ENCODE measurements at regions not wholly inside any gene's neighbourhood (a gene's known extent, or its start where the extent isn't known, plus 50 kb on each side); places are given as distances from the start of the nearest gene placed in this dataset.

DNA sequence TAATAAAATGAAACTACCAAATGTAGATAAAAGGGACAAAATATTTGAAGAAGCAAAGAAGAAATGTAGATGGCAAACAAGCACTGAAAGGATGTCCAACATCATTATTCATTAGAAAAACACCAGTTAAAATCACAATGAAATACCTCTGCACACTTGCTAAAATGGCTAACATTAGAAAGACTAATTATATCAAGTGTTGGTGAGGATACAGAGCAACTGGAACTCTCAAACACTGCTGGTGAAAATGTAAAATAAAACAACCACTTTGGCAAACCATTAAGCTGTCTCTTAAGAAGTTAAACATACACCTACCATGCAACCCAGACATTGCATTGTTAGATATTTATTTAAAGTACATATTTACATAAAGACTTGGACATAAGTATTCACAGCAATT, 138.6 kb upstream of the FGGY start:
- no peak for DNase-seq

- no peak for DNase-seq
Measured at GRCh38 chr1:59159557-59160203, 137.2 kb upstream of the FGGY start.

DNA sequence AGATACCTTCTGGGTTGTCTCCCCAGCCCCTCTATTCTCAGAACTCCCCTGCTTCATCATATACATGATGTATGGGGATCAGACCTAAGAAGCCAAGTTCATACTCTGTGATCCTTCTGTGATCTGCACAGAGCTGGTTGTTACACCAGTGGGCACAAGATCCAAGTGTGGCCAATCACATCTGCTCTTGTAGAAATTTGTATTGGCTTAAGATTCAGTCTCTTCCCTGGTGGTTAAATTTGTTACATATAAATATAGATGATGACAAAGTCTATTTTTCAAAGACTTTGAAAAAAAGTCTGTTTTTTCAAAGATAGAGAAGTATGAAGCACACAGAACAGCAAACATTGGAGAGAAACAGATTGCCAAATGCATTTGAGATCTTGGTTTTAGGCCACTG, 135.8 kb upstream of the FGGY start:
- no peak for DNase-seq

GRCh38 chr1:59162665-59163064, 134.2 kb upstream of the FGGY start:
- DNase-seq: no peak

GRCh38 chr1:59163268-59164092, 133.4 kb upstream of the FGGY start:
- no peak for DNase-seq

DNA sequence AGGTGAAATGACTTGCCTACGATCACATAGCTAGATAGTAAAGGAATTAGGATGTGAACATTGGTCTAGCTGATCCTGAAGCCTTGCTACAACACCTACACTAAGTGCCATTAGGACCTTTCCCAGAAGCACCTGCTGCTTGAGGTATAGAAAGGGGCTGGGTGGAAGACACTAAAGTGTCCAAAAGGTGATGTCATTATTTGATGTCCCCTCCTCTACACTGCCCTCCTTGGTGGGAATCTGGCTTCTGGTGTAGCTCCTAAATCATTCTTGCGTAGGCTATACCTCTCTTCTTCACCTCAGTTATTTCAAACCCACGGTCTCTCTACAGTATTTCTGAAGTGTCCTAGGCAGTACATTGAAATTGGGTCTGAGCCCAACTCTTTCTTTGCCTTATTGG, 132.5 kb upstream of the FGGY start:
- no peak for DNase-seq

DNA sequence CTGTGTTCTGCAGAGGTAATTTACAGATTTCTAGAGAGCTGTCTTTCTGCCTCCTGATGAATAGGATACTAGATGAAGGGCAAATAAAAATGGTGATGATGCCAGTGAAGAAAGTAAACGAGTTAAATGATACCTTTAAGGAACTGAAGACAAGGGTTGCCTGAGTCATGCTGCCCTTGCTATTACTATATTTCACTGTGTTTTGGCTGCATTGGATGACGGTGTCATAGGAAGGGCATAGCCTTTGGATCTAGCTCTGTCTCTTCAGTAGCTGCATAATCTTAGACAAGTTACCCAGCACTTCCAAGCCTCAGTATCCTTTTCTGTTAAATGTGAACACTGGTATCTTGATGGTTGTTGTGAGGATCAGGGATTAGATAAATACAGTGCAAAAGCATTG, 131.5 kb upstream of the FGGY start:
- DNase-seq: no peak

DNA sequence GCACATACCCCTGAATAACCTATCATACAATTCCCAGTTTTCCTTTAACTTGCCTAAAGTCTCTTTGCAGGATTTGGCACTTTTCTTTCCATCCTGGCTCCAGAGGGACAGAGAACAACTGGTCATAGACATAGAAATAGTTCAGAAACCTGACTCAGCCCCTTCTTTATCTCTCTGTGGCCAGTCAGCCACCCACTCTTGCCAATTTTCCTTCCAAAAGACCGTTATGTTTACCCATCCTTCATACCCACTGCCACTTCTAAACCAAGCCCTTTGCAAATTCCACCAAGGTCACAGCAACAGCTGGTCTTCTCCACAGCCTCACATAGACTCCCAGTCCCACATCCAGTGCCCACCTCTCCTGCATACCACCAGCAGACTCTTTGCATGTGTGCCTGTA, 127.2 kb upstream of the FGGY start:
- DNase-seq: no peak

GRCh38 chr1:59170659-59171058, 126.2 kb upstream of the FGGY start:
- DNase-seq: no peak

GRCh38 chr1:59171788-59172187, 125.1 kb upstream of the FGGY start:
- no peak for DNase-seq

DNA sequence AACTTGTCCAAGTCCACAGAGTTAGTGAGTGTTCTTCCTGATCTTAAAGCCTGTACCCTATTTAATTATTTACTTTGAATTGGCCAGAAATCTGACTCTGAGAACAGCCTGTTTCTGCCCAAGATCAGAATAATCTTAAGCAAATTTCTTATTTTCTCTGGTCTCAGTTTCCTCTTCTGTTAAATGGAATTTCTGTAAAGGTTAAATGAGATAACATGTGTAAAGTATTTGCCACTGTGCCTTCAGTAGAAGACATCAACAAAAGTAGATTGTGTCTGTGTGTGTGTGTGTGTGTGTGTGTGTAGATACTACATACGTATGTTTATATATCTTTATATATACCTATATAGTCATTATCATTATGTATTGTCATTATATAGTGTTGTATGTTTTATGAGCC, 124.2 kb upstream of the FGGY start:
- no peak for DNase-seq

DNA sequence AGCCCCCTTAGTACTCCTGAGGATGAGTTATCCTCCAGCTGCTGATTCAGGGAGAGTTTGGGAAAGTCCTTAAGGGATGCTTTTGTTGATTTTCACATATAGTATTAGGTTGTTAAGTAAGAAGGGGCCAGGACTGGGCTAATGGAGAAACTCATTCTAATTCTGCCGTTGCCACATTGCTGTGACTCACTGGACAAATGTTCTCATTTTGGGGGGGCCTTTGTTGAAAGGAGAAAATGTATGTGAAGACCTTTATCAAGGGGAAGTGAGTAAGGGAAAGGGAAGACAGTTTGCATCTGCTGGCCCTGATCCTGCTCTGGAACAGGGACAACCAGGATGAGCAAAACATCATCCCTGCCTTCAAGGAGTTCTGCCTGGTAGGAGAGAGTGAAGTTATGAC, 123.2 kb upstream of the FGGY start:
- no peak for DNase-seq

DNA sequence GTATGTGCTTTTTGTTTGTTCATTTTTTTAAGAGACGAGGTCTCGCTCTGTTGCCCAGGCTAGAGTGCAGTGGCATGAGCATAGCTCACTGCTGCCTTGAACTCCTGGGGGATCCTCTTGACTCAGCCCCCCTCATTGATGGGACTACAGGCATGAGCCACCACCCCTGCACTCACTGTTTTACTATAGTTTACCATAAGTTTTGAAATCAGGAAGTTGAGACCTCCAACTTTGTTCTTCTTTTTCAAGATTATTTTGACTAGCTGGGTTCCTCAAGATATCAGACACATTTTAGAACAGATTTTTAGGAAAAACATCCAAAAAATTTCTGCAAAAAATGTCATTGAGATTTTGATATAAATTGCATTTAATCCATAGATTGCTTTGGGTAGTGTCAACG, 120.4 kb upstream of the FGGY start:
- DNase-seq: no peak

DNA sequence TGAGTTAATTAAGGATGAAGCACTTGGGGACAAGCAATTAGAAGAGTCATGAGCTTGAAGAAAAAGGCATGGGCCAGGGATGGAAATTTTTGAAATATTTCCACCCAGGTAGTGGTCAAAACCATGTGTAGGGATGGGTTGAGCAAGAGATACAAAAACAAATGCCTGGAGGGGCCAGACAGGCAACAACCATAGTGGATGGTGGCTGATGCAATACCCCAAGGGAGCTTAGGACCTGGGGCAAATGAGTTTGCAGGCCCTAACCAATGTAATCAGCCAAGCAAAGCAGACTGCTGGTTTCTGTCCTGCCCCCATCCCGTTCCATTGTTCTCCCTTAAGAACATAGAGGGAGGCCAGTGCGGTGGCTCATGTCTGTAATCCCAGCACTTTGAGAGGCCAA, 119.1 kb upstream of the FGGY start:
- DNase-seq: no peak

DNA sequence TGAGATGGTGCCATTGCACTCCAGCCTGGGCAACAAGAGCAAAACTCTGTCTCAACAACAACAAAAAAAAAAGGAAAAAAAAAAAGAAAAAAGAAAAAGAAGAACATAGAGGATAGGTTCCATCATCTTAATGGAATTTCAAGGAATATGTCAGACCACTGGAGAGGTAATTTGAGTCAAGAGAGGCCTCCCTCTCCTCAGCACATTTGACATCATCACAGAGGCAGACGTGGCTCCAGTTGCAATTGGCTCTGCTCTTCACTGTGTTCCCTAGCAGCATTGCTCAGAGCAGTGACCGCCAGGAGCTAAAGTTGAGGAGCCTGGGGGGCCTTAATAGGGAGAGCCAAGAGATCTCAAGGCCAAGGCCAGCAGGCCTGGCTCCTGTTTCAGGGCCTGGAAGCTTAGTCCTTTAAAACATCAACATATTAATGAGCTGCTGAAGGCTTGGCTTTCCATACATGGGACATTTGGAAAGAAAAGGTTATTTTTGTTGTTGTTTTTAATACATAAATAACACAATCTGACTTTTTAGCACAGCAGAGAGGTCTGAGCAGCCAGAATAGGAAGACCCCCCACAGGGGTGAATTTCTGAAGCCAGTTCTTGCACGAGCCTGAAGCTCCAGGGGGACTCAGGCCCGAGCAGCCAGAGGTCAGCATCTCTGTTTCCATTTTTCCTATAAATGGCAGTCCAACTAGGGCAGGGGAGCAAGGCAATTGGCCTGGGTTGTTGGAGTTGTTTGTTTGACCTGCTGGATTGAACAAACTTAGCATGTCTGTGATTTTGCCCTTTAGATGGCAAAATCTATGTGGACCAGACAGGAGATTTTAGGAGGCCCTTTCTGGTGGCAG, 118.3 kb upstream of the FGGY start:
- no peak for DNase-seq

DNA sequence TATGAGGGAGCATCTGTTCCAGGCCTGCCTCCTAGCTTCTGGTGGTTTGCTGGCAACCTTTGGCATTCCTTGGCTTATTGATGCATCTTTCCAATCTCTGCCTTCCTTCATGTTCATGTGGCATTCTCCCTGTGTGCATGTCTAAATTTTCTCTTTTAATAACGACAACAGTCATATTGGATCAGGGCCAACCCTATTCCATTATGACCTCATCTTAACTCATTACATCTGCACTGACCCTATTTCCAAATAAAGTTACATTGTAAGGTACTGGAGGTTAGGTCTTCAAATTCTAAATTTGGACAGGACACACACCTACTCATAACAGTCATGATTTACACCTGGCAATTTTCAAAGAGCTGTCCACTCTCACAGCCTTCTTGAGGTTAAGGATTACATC, 117.2 kb upstream of the FGGY start:
- DNase-seq: no peak

DNA sequence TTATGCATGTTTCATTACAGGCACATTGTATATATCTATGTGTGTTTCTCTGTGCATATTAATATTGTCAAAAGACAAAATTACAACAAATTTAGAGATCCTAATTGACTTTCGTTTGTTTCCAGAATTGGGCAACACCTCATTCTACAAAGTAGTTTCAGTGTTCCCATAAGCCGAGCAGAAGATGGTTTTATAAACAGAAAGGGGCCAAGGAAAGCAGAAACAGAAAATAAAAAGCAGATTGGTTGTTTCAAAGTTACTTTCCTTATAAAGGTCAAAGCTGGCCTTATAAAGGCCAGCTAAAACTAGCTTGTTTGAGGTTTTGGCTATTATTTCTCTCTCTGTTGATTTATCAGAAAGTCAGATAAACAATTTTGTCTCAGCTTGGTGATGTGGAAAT, 116.2 kb upstream of the FGGY start:
- DNase-seq: no peak

DNA sequence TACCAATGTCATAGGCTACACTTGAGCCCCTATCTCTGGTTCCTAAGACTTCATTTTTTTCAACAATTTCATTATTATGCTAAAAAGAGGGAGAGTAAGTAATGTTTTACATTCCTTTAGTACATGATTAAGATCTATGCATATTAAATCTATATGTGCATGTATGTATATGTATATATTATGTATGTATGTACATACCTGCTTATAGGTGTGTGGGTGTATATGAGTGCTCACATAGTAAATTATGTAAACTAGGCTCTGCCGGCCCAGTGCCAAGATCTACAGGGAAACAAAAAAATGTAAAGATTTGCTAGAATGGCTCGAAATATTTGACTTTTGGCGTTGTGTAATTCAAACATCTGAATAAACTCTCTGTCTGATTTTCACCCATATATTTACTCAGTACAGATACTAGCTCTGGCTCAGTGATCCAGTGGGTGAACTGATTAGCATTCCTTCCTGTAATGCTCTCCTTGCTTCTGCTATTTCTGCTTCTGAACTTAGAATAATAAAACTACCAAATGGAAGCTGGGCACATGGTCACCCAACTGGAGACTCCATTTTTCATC, 113.1 kb upstream of the FGGY start:
- peak; percentile 25 for DNase-seq

DNA sequence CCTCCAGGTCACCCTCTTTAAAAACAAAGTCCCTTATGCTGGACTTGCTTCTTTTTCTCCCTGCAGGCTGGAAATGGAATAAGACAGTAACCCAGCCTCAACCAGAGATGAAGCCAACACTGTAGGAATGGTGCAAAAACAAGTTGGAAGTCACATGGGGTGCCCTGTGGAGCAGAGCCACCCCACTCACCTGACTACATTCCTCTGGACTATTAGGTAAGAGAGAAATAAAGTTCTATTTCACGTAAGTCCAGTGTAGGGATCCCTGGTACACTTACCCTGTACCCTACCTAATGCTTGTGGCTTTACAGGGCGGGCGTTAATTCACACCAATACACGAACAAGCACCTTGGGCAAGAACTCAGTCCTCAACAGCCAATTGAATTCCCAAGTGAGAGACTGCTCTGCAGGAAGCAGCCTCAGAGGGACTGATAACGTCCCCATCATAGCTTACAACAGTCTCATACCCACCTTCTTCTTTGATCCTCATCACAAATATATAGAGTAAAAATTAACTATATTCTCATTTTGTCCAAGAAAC, 112.5 kb upstream of the FGGY start:
- DNase-seq: no peak

DNA sequence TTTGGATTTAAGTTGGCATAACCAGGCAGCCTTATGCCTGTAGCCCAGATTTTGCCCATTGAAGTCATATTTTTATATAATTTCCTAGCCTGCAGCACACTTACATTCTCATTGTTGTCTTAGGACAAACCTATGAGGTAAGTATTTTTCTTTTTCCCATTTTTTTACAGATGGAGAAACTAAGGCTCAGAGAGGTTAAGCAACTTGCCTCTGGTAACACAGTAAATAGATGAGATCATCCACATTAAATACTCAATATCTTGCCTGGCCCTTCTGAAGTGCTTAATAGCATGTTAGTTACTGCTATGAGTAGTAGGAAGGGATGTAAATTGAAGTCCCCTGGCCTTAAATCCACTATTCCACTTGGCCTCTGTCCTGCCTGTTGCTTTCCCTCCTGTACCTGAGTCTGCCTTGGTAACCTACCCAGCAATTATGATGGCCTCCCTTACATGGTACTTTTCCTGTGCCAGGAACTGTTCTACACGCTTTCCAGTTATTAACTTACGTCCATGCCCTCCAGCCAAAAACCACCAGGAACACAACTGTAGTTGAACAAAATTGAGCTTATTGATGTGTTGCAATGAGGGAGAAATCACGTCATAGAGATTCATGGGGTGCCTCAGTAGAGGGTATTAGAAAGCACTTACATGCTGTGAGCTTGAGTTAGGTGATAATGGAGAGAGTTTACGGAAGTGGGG, 111.6 kb upstream of the FGGY start:
- DNase-seq: no peak

- no peak for DNase-seq
Measured at GRCh38 chr1:59186656-59187055, 110.2 kb upstream of the FGGY start.

- no peak for DNase-seq
Measured at GRCh38 chr1:59188413-59189213, 108.3 kb upstream of the FGGY start.
